22Rv1 (cell line): ENCODE measurements at regions not wholly inside any gene's neighbourhood (a gene's known extent, or its start where the extent isn't known, plus 50 kb on each side); places are given as distances from the start of the nearest gene placed in this dataset.
"Not testable (repeated sequence)": the region's sequence is repeated elsewhere in the genome, so short reads cannot be mapped to it uniquely, and the experiment has no call there.

Experiments used
- CTCF ChIP-seq: fragments of 450-650 bp; IDR thresholded peaks from 2 replicates; pipeline ENCODE4 v1.5.1; 2017; ENCODE audit warnings: mild to moderate bottlenecking
- ZFX ChIP-seq: fragments of 450-650 bp; IDR thresholded peaks from 2 replicates; pipeline ENCODE4 v1.6.1; 2017; ENCODE audit warnings: antibody characterized with exemption, borderline replicate concordance

GRCh38 chr3:124066543-124066942 is 74.6 kb upstream of the ROPN1 start:
- TF ChIP-seq CTCF, ZFX: not testable (repeated sequence)
